H1 (cell line): ENCODE measurements at regions not wholly inside any gene's neighbourhood (a gene's known extent, or its start where the extent isn't known, plus 50 kb on each side); places are given as distances from the start of the nearest gene placed in this dataset.

Source experiments
- ATF2 ChIP-seq: IDR thresholded peaks from 2 replicates; pipeline ENCODE4 v1.6.1; 2012; ENCODE audit warnings: low read length, inconsistent platforms
- EGR1 ChIP-seq: IDR thresholded peaks from 2 replicates; pipeline ENCODE4 v1.6.1; 2011; ENCODE audit warnings: low read depth, low read length, borderline replicate concordance
- EZH2 ChIP-seq: fragments of 200-600 bp; sonication (generic); IDR thresholded peaks from 2 replicates; pipeline ENCODE4 v1.7.1; 2012; ENCODE audit warnings: low read depth, mild to moderate bottlenecking, moderate library complexity, low read length, inconsistent platforms; ENCODE audit not compliant: severe bottlenecking
- TCF12 ChIP-seq: IDR thresholded peaks from 2 replicates; pipeline ENCODE4 v1.6.1; 2011; ENCODE audit warnings: low read depth, mild to moderate bottlenecking, low read length
- ZNF274 ChIP-seq: IDR thresholded peaks from 2 replicates; pipeline ENCODE4 v1.7.0; 2012; ENCODE audit warnings: low read length, borderline replicate concordance; ENCODE audit errors: extremely low read depth
- TF ChIP-seq, protein P1 (sequence below): fragments of 300-600 bp; sonication (generic); IDR thresholded peaks from 2 replicates; pipeline ENCODE4 v1.7.1; 2012; ENCODE audit warnings: low read length, moderate library complexity, mild to moderate bottlenecking, inconsistent platforms; ENCODE audit not compliant: insufficient replicate concordance

- TF ChIP-seq, protein P1, sequence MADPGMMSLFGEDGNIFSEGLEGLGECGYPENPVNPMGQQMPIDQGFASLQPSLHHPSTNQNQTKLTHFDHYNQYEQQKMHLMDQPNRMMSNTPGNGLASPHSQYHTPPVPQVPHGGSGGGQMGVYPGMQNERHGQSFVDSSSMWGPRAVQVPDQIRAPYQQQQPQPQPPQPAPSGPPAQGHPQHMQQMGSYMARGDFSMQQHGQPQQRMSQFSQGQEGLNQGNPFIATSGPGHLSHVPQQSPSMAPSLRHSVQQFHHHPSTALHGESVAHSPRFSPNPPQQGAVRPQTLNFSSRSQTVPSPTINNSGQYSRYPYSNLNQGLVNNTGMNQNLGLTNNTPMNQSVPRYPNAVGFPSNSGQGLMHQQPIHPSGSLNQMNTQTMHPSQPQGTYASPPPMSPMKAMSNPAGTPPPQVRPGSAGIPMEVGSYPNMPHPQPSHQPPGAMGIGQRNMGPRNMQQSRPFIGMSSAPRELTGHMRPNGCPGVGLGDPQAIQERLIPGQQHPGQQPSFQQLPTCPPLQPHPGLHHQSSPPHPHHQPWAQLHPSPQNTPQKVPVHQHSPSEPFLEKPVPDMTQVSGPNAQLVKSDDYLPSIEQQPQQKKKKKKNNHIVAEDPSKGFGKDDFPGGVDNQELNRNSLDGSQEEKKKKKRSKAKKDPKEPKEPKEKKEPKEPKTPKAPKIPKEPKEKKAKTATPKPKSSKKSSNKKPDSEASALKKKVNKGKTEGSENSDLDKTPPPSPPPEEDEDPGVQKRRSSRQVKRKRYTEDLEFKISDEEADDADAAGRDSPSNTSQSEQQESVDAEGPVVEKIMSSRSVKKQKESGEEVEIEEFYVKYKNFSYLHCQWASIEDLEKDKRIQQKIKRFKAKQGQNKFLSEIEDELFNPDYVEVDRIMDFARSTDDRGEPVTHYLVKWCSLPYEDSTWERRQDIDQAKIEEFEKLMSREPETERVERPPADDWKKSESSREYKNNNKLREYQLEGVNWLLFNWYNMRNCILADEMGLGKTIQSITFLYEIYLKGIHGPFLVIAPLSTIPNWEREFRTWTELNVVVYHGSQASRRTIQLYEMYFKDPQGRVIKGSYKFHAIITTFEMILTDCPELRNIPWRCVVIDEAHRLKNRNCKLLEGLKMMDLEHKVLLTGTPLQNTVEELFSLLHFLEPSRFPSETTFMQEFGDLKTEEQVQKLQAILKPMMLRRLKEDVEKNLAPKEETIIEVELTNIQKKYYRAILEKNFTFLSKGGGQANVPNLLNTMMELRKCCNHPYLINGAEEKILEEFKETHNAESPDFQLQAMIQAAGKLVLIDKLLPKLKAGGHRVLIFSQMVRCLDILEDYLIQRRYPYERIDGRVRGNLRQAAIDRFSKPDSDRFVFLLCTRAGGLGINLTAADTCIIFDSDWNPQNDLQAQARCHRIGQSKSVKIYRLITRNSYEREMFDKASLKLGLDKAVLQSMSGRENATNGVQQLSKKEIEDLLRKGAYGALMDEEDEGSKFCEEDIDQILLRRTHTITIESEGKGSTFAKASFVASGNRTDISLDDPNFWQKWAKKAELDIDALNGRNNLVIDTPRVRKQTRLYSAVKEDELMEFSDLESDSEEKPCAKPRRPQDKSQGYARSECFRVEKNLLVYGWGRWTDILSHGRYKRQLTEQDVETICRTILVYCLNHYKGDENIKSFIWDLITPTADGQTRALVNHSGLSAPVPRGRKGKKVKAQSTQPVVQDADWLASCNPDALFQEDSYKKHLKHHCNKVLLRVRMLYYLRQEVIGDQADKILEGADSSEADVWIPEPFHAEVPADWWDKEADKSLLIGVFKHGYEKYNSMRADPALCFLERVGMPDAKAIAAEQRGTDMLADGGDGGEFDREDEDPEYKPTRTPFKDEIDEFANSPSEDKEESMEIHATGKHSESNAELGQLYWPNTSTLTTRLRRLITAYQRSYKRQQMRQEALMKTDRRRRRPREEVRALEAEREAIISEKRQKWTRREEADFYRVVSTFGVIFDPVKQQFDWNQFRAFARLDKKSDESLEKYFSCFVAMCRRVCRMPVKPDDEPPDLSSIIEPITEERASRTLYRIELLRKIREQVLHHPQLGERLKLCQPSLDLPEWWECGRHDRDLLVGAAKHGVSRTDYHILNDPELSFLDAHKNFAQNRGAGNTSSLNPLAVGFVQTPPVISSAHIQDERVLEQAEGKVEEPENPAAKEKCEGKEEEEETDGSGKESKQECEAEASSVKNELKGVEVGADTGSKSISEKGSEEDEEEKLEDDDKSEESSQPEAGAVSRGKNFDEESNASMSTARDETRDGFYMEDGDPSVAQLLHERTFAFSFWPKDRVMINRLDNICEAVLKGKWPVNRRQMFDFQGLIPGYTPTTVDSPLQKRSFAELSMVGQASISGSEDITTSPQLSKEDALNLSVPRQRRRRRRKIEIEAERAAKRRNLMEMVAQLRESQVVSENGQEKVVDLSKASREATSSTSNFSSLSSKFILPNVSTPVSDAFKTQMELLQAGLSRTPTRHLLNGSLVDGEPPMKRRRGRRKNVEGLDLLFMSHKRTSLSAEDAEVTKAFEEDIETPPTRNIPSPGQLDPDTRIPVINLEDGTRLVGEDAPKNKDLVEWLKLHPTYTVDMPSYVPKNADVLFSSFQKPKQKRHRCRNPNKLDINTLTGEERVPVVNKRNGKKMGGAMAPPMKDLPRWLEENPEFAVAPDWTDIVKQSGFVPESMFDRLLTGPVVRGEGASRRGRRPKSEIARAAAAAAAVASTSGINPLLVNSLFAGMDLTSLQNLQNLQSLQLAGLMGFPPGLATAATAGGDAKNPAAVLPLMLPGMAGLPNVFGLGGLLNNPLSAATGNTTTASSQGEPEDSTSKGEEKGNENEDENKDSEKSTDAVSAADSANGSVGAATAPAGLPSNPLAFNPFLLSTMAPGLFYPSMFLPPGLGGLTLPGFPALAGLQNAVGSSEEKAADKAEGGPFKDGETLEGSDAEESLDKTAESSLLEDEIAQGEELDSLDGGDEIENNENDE: peak; percentile 67
- TF ChIP-seq EZH2: no peak
- TF ChIP-seq EGR1: no peak
- TF ChIP-seq TCF12: no peak
- TF ChIP-seq ZNF274: no peak
- TF ChIP-seq ATF2: no peak
Observed at GRCh38 chr2:77713412-77713811, 191.2 kb upstream of the LRRTM4 start (continued).
